HepG2 (cell line): ENCODE measurements at regions not wholly inside any gene's neighbourhood (a gene's known extent, or its start where the extent isn't known, plus 50 kb on each side); places are given as distances from the start of the nearest gene placed in this dataset.
A peak's percentile ranks its signal among the peaks of the same experiment; 100 is the strongest.

ENCODE experiments used
- ATAC-seq: fragments of 200-7000 bp; cut with Tn5 transposase; 3 replicates; pipeline ENCODE4 v1.9.1; 2020; ENCODE audit warnings: mild to moderate bottlenecking, moderate library complexity
- BruUV-seq: library from RNA; stranded (reverse); fragments of 400-500 nt; replicated peaks from 2 replicates; lab custom pipeline; 2021; lab: Mats Ljungman, UMichigan
- CTCF ChIA-PET: fragments of 300-600 bp; formaldehyde crosslinking; extraction: SDS; loops from one replicate; lab custom pipeline; 2021; ENCODE audit warnings: low total read pairs, inconsistent platforms, low intra/inter-chr PET ratio; lab: Yijun Ruan, JAX
- POLR2A ChIA-PET: fragments of 350-600 bp; sonication (Branson Sonifier 250); formaldehyde crosslinking; loops from one replicate; lab custom pipeline; 2020; ENCODE audit warnings: antibody characterized with exemption, inconsistent platforms; lab: Yijun Ruan, JAX
- DNase-seq: peaks from one replicate; pipeline ENCODE4 v3.0.0-alpha.2; 2015; ENCODE audit warnings: low spot score
- FAIRE-seq: peaks from 3 replicates; lab custom pipeline; 2011; peaks lifted over from hg19 to GRCh38; lab: Jason Lieb, UNC
- H2AFZ ChIP-seq: one replicate; pipeline ENCODE4 v1.6.1; 2011; ENCODE audit warnings: low read length, inconsistent platforms
- H3K27ac ChIP-seq: fragments of 300-600 bp; 3 replicates; pipeline ENCODE4 v1.8.0; 2011; ENCODE audit warnings: mixed run types, mild to moderate bottlenecking, mixed read lengths, low read length, inconsistent platforms; ENCODE audit not compliant: insufficient read depth; ENCODE audit errors: extremely low read length
- H3K27me3 ChIP-seq, 2 experiments: fragments of 200-600 bp in 1 of 2; 2 replicates in 1 of 2; 3 replicates in 1 of 2; pipeline versions ENCODE4 v1.6.0 to v1.8.0; 2011; ENCODE audit warnings: low read length in 2 of 2, mild to moderate bottlenecking in 2 of 2, moderate library complexity in 2 of 2, inconsistent platforms in 1 of 2; ENCODE audit not compliant: insufficient read depth in 2 of 2, control insufficient read depth in 1 of 2
- H3K36me3 ChIP-seq, 2 experiments: fragments of 200-600 bp in 1 of 2; replicated peaks in 1 of 2; 2 replicates in 1 of 2; 3 replicates in 1 of 2; pipeline versions ENCODE4 v1.5.1 to v1.8.0; 2011; ENCODE audit warnings: low read length in 2 of 2, inconsistent platforms in 1 of 2; ENCODE audit not compliant: insufficient read depth in 2 of 2, control insufficient read depth in 1 of 2
- H3K4me1 ChIP-seq: 2 replicates; pipeline ENCODE4 v1.5.1; 2012; ENCODE audit warnings: low read length, inconsistent platforms; ENCODE audit not compliant: insufficient read depth
- H3K4me2 ChIP-seq: 2 replicates; pipeline ENCODE4 v1.6.0; 2011; ENCODE audit warnings: low read depth, low read length, inconsistent platforms
- H3K4me3 ChIP-seq, 3 experiments: fragments of 200-600 bp in 1 of 3; sonication (generic), shearing (Covaris generic) in 1 of 3; replicated peaks in 1 of 3; 2 replicates each; pipeline ENCODE4 v1.5.1; 2011 to 2016; ENCODE audit warnings: low read length in 3 of 3, inconsistent platforms in 2 of 3, low read depth in 2 of 3, mild to moderate bottlenecking in 2 of 3, control low read depth in 1 of 3, mixed read lengths in 1 of 3; ENCODE audit not compliant: insufficient read depth in 1 of 3
- H3K79me2 ChIP-seq: one replicate; pipeline ENCODE4 v1.6.1; 2011; ENCODE audit warnings: low read length, inconsistent platforms; ENCODE audit not compliant: insufficient read depth
- H3K9ac ChIP-seq: 2 replicates; pipeline ENCODE4 v1.6.0; 2011; ENCODE audit warnings: mild to moderate bottlenecking, low read depth, low read length, inconsistent platforms; ENCODE audit not compliant: insufficient read depth
- H3K9me3 ChIP-seq: 2 replicates; pipeline ENCODE4 v1.5.1; 2012; ENCODE audit warnings: mild to moderate bottlenecking, low read length
- H4K20me1 ChIP-seq: 2 replicates; pipeline ENCODE4 v1.6.0; 2011; ENCODE audit warnings: inconsistent platforms, mild to moderate bottlenecking, low read length, moderate library complexity; ENCODE audit not compliant: insufficient read depth
- ATF7 ChIP-seq, 2 experiments: fragments of 450-650 bp in 1 of 2; sonication (generic) in 1 of 2; formaldehyde crosslinking in 1 of 2; IDR thresholded peaks; 2 replicates each; pipeline versions ENCODE4 v1.4.0 to v1.6.1; 2016 to 2020; ENCODE audit warnings: antibody characterized with exemption in 1 of 2, mild to moderate bottlenecking in 1 of 2, missing genetic modification reagents in 1 of 2
- HNRNPL ChIP-seq: fragments of 200-400 bp; formaldehyde crosslinking; IDR thresholded peaks from 2 replicates; pipeline ENCODE4 v1.6.1; 2017; ENCODE audit warnings: mild to moderate bottlenecking, low read depth, low read length
- MED1 ChIP-seq: sonication (generic); formaldehyde crosslinking; IDR thresholded peaks from 2 replicates; pipeline ENCODE4 v1.4.0; 2020; ENCODE audit warnings: missing genetic modification reagents
- ZNF280B ChIP-seq: sonication (generic); formaldehyde crosslinking; IDR thresholded peaks from 2 replicates; pipeline ENCODE4 v1.5.0; 2020; ENCODE audit warnings: missing genetic modification reagents, mild to moderate bottlenecking, borderline replicate concordance
- WGBS: methylation state at CpG from one replicate; pipeline ENCODE4 v1.1.6; 2017; ENCODE audit warnings: low lambda C conversion rate; 5-methylcytosine and 5-hydroxymethylcytosine counted together
- in situ Hi-C: cut with HindIII; loops from 2 replicates; pipeline ENCODE4 v1.10.0; 2017; ENCODE audit warnings: low pct_unique_long_range_greater_than_20kb; ENCODE audit not compliant: extremely low pct_ligation_motif_present
- intact Hi-C: fragments of 100-400 bp; cut with micrococcal nuclease; formaldehyde crosslinking; loops from one replicate; pipeline ENCODE4 v1.10.0; 2022; ENCODE audit not compliant: unreplicated experiment

GRCh38 chr6:168189200-168190013 lies 110.4 kb upstream of the FRMD1 start:
- TF ChIP-seq HNRNPL: 0 out of 2 replicates have a peak, but pooled peaks have one; percentile 29
- TF ChIP-seq ZNF280B (CRISPR knock-in tag): 0 out of 2 replicates have a peak, but pooled peaks have one; percentile 18
- TF ChIP-seq ATF7 (IDR thresholded peaks at IDR 0.05): no peak
- TF ChIP-seq ATF7 (CRISPR knock-in tag; IDR thresholded peaks at IDR 0.05): no peak
- no peak for TF ChIP-seq MED1 (CRISPR knock-in tag)
- in situ Hi-C loops (loop anchor here (5.0 kb wide), 1 partner anchor 168 kb away; no protein-coding TSS in a partner anchor), intact Hi-C loops (no loop called here)
- H3K27me3 ChIP-seq: peaks cover 2 to 25% of the 10 kb centered on the region in 2 experiments; a peak in 4 of 5 replicates
- no TSS peak for BruUV-seq
- 39% methylated on average over 10 of the region's 10 CpGs for WGBS
- CTCF ChIA-PET: no interaction called here
- DNase-seq (no peak), ATAC-seq (no peak), FAIRE-seq (no peak)
- H3K36me3 ChIP-seq: no peaks in the 10 kb centered on the region
- H2AFZ ChIP-seq: no peak overlapping the region
- H3K4me1 ChIP-seq: peaks cover 21% of the 10 kb centered on the region
- H3K4me3 ChIP-seq: no peak overlapping the region
- H3K4me2 ChIP-seq: no peak overlapping the region
- no peaks in the 10 kb centered on the region for H4K20me1 ChIP-seq
- no peak overlapping the region for H3K27ac ChIP-seq
- no peak overlapping the region for H3K9ac ChIP-seq
- H3K9me3 ChIP-seq: no peaks in the 10 kb centered on the region
- H3K79me2 ChIP-seq: no peaks in the 10 kb centered on the region
- POLR2A ChIA-PET: no interaction called here
